ENCODE measurements at regions not wholly inside any gene's neighbourhood (a gene's known extent, or its start where the extent isn't known, plus 50 kb on each side); places are given as distances from the start of the nearest gene placed in this dataset.

DNA sequence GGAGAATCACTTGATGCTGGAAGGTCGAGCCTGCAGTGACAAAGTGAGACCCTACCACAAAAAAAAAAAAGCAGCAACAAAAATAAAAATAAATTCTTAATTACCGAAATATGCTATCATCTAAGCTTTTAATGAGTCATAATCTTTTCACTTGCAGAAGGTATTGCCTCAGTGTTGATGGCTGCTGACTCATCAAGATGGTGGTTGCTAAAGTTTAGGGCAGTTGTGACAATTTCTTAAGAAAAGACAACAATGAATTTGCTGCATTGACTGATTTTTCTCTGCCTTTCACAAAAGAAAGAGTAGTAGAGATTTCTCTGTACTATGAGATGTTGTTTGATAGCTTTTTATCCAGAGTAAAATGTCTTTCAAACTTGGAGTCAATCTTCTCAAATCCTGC, 1809.0 kb downstream of the SUCLG1 start:
- no peak overlapping the region for H3K4me3 ChIP-seq
- no peaks in the 10 kb centered on the region for H3K36me3 ChIP-seq
- intact Hi-C loops (cut with DNase I): no loop called here
- no peak for DNase-seq
- no peaks in the 10 kb centered on the region for H3K9me3 ChIP-seq
- H3K27ac ChIP-seq: no peak overlapping the region
- no peak for TF ChIP-seq POLR2A (IDR thresholded peaks at IDR 0.05)
- TF ChIP-seq CTCF (IDR thresholded peaks at IDR 0.05): no peak
- 73 to 84% (median 76%) methylated on average over 2 of the region's 2 CpGs for WGBS, 3 donors
- no peaks in the 10 kb centered on the region for H3K4me1 ChIP-seq (ENCODE audit: insufficient read depth)
- H3K27me3 ChIP-seq: no peaks in the 10 kb centered on the region

- no peak for TF ChIP-seq EP300 (IDR thresholded peaks at IDR 0.05)
- no peak for TF ChIP-seq CTCF (IDR thresholded peaks at IDR 0.05)
- TF ChIP-seq POLR2A (IDR thresholded peaks at IDR 0.05): no peak
- no peak overlapping the region for H3K4me3 ChIP-seq
- intact Hi-C loops (cut with DNase I): no loop called here
- no peaks in the 10 kb centered on the region for H3K36me3 ChIP-seq
- H3K4me1 ChIP-seq (ENCODE audit: insufficient read depth): no peaks in the 10 kb centered on the region
- no peak overlapping the region for H3K27ac ChIP-seq
- H3K27me3 ChIP-seq: no peaks in the 10 kb centered on the region
- DNase-seq: no peak
- 78 to 94% (median 88%) methylated on average over 2 of the region's 2 CpGs for WGBS, 3 donors
- no peaks in the 10 kb centered on the region for H3K9me3 ChIP-seq
Observed at GRCh38 chr2:82641598-82642180, 1817.4 kb downstream of the SUCLG1 start.

- WGBS, 3 donors: 87 to 92% (median 90%) methylated on average over 3 of the region's 3 CpGs
- no peak for TF ChIP-seq CTCF (IDR thresholded peaks at IDR 0.05)
- TF ChIP-seq POLR2A (IDR thresholded peaks at IDR 0.05): no peak
- TF ChIP-seq EP300 (IDR thresholded peaks at IDR 0.05): no peak
- Histone ChIP-seq H3K27me3 (no peaks in the 10 kb centered on the region), H3K4me1 (ENCODE audit: insufficient read depth) (no peaks in the 10 kb centered on the region), H3K27ac (no peak overlapping the region), H3K36me3 (no peaks in the 10 kb centered on the region), H3K9me3 (no peaks in the 10 kb centered on the region), H3K4me3 (no peak overlapping the region)
- DNase-seq: no peak
- intact Hi-C loops (cut with DNase I): no loop called here
Observed at GRCh38 chr2:82636402-82637020, 1822.6 kb downstream of the SUCLG1 start.

DNA sequence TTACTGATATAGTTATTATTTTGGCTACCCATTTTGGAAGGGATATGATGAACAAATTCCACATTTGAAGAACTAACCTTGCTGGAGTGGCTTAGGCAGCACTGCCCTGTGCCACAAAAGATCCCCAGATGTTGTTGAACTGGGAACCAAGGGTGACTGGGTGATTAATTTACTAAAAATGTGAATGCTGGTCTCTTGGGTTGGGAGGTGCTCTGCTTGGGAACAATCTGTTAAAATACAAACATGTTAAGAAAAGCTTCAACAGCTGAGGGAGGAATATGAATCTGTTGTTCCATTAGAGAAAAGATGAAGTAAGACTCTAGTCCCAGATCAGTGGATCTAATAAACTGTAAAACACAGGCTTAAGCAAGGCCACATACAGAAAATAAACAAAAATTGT, 1860.1 kb downstream of the SUCLG1 start:
- no peaks in the 10 kb centered on the region for H3K27me3 ChIP-seq
- TF ChIP-seq EP300 (IDR thresholded peaks at IDR 0.05): no peak
- no peak for TF ChIP-seq POLR2A (IDR thresholded peaks at IDR 0.05)
- TF ChIP-seq CTCF (IDR thresholded peaks at IDR 0.05): no peak
- no peak for DNase-seq
- no peaks in the 10 kb centered on the region for H3K9me3 ChIP-seq
- H3K27ac ChIP-seq: no peak overlapping the region
- no peak overlapping the region for H3K4me3 ChIP-seq
- intact Hi-C loops (cut with DNase I): no loop called here
- no peaks in the 10 kb centered on the region for H3K4me1 ChIP-seq (ENCODE audit: insufficient read depth)
- no peaks in the 10 kb centered on the region for H3K36me3 ChIP-seq

All from ovary (tissue), 7 donors.